Renal cortical epithelial cell (primary cell): ENCODE measurements at regions not wholly inside any gene's neighbourhood (a gene's known extent, or its start where the extent isn't known, plus 50 kb on each side); places are given as distances from the start of the nearest gene placed in this dataset.

Source experiments
- DNase-seq: peaks from one replicate; pipeline ENCODE4 v3.0.0-alpha.2; 2011; ENCODE audit warnings: low read depth

GRCh38 chr7:98679741-98680140 lies 62.7 kb downstream of the NPTX2 start:
- no peak for DNase-seq

- DNase-seq = no peak
Observed at GRCh38 chr7:98681511-98681910, 64.4 kb downstream of the NPTX2 start.

GRCh38 chr7:98681951-98682350 lies 64.9 kb downstream of the NPTX2 start:
- DNase-seq = no peak

GRCh38 chr7:98683514-98683913 lies 66.4 kb downstream of the NPTX2 start:
- no peak for DNase-seq

- no peak for DNase-seq
Observed at GRCh38 chr7:98685541-98685940, 68.5 kb downstream of the NPTX2 start.

- DNase-seq = no peak
Observed at GRCh38 chr7:98686466-98687080, 69.5 kb downstream of the NPTX2 start.

GRCh38 chr7:98687111-98687751 lies 70.1 kb downstream of the NPTX2 start:
- DNase-seq = no peak

GRCh38 chr7:98691619-98692018 lies 74.5 kb downstream of the NPTX2 start:
- no peak for DNase-seq

GRCh38 chr7:98697083-98697482 lies 80.0 kb downstream of the NPTX2 start:
- no peak for DNase-seq

GRCh38 chr7:98697485-98698240 lies 80.6 kb downstream of the NPTX2 start:
- no peak for DNase-seq

GRCh38 chr7:98698976-98699375 lies 81.9 kb downstream of the NPTX2 start:
- DNase-seq = no peak

- DNase-seq = no peak
Observed at GRCh38 chr7:98700533-98700932, 83.4 kb downstream of the NPTX2 start.

- DNase-seq = no peak
Observed at GRCh38 chr7:98701372-98701771, 84.3 kb downstream of the NPTX2 start.

GRCh38 chr7:98702021-98702420 lies 84.9 kb downstream of the NPTX2 start:
- DNase-seq = no peak

- no peak for DNase-seq
Observed at GRCh38 chr7:98703916-98704315, 86.8 kb downstream of the NPTX2 start.

GRCh38 chr7:98705626-98706025 lies 88.5 kb downstream of the NPTX2 start:
- no peak for DNase-seq

GRCh38 chr7:98707076-98707475 lies 90.0 kb downstream of the NPTX2 start:
- no peak for DNase-seq

- DNase-seq = no peak
Observed at GRCh38 chr7:98711945-98712344, 94.9 kb downstream of the NPTX2 start.

GRCh38 chr7:98713165-98713810 lies 96.2 kb downstream of the NPTX2 start:
- no peak for DNase-seq

- DNase-seq = no peak
Observed at GRCh38 chr7:98719396-98719795, 102.3 kb downstream of the NPTX2 start.

- no peak for DNase-seq
Observed at GRCh38 chr7:98722402-98722801, 105.3 kb downstream of the NPTX2 start.

GRCh38 chr7:98724591-98724990 lies 107.5 kb downstream of the NPTX2 start:
- no peak for DNase-seq
